ENCODE measurements at regions not wholly inside any gene's neighbourhood (a gene's known extent, or its start where the extent isn't known, plus 50 kb on each side); places are given as distances from the start of the nearest gene placed in this dataset.

GRCh38 chr11:126133901-126134300 lies 71.2 kb upstream of the CDON start:
- H3K36me3 ChIP-seq (ENCODE audit: control insufficient read depth in 2 of 2, extremely low read depth in 1 of 2, insufficient read depth in 2 of 2, low read length in 2 of 2) = no peaks in the 10 kb centered on the region
- no peak overlapping the region for H3K9ac ChIP-seq (replicated peaks; ENCODE audit: extremely low read depth, insufficient read depth, low read length)
- H3K4me1 ChIP-seq (ENCODE audit: control insufficient read depth, extremely low read depth, insufficient read depth, low read length) = no peaks in the 10 kb centered on the region
- H3K27me3 ChIP-seq (ENCODE audit: control insufficient read depth in 2 of 2, insufficient read depth in 2 of 2, low read length in 2 of 2) = peaks cover 0 to 4% of the 10 kb centered on the region in 2 experiments
- no peak overlapping the region for H2AFZ ChIP-seq (ENCODE audit: low read depth, low read length)
- no peak for TF ChIP-seq MAX (IDR thresholded peaks at IDR 0.05; ENCODE audit: insufficient read depth, insufficient read length)
- TF ChIP-seq MYC (IDR thresholded peaks at IDR 0.05; ENCODE audit: low read depth, low read length) = no peak
- TF ChIP-seq POLR2A (IDR thresholded peaks at IDR 0.05; ENCODE audit: low read depth, low read length) = no peak
- TF ChIP-seq GATA2 (IDR thresholded peaks at IDR 0.05; ENCODE audit: insufficient read depth, insufficient read length, low read depth, low read length) = no peak
- no peak for TF ChIP-seq JUN (IDR thresholded peaks at IDR 0.05; ENCODE audit: borderline replicate concordance, insufficient read depth, insufficient read length, low read depth)
- TF ChIP-seq EZH2 (IDR thresholded peaks at IDR 0.05; ENCODE audit: borderline replicate concordance, low read depth, low read length, severe bottlenecking) = no peak
- no peak for TF ChIP-seq POLR2AphosphoS5 (IDR thresholded peaks at IDR 0.05; ENCODE audit: insufficient read depth, low read depth, low read length)
- no peak for TF ChIP-seq CTCF (IDR thresholded peaks at IDR 0.05; ENCODE audit: extremely low read depth in 1 of 2, insufficient read depth in 1 of 2, low read depth in 1 of 2, low read length in 2 of 2)
- no peak for TF ChIP-seq FOS (IDR thresholded peaks at IDR 0.05; ENCODE audit: borderline replicate concordance, insufficient read depth, low read length)
- FAIRE-seq = no peak
- no peaks in the 10 kb centered on the region for H3K9me1 ChIP-seq (replicated peaks; ENCODE audit: control insufficient read depth, extremely low read depth, insufficient read depth, low read length)
- no peaks in the 10 kb centered on the region for H3K79me2 ChIP-seq (ENCODE audit: control insufficient read depth, insufficient read depth, low read length)
- dilution Hi-C loops (cut with MboI; ENCODE audit: extremely low pct_ligation_motif_present, low sequenced_read_pairs) (no loop called here), intact Hi-C loops (cut with micrococcal nuclease) (no loop called here)
- BruUV-seq (replicated peaks) = no TSS peak
- no peak overlapping the region for H3K4me3 ChIP-seq (replicated peaks in 1 of 3; ENCODE audit: insufficient read depth in 1 of 3, low read depth in 1 of 3, low read length in 3 of 3)
- POLR2A ChIA-PET = no interaction called here
- no peak for DNase-seq (ENCODE audit: low read depth, low spot score)
- no peaks in the 10 kb centered on the region for H4K20me1 ChIP-seq (replicated peaks; ENCODE audit: control insufficient read depth, extremely low read depth, insufficient read depth, low read length)
- no peak overlapping the region for H3K27ac ChIP-seq (ENCODE audit: insufficient read depth, low read depth, low read length)
- no peak overlapping the region for H3K4me2 ChIP-seq (ENCODE audit: insufficient read depth, low read length)
- CTCF ChIA-PET = interaction anchor here (1.9 kb wide), 1 partner anchor 20 kb away, joined by 6 read pairs; no protein-coding TSS in a partner anchor
- no peaks in the 10 kb centered on the region for H3K9me3 ChIP-seq (replicated peaks; ENCODE audit: control insufficient read depth, insufficient read depth, low read length)
